ENCODE measurements at regions not wholly inside any gene's neighbourhood (a gene's known extent, or its start where the extent isn't known, plus 50 kb on each side); places are given as distances from the start of the nearest gene placed in this dataset.
"Not testable (repeated sequence)": the region's sequence is repeated elsewhere in the genome, so short reads cannot be mapped to it uniquely, and the experiment has no call there.

DNA sequence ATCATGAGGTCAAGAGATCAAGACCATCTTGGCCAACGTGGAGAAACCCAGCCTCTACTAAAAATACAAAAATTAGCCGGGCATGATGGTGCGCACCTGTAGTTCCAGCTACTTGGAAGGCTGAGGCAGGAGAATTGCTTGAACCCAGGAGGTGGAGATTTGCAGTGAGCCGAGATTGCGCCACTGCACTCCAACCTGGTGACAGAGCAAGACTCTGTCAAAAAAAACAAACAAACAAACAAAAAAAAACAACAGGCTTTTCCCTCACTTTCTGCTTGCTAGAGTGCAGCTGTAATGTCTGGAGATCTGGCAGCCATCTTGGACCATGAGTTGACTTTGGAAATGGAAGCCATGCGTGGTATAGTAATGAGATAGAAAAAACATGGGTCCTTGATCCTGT is 101.1 kb upstream of the SHB start:
- not testable (repeated sequence) for H3K4me1 ChIP-seq (ENCODE audit: control insufficient read depth in 4 of 4, insufficient read depth in 4 of 4, low read length in 3 of 4); H3K36me3 ChIP-seq (ENCODE audit: control insufficient read depth in 4 of 4, insufficient read depth in 3 of 4, low read depth in 1 of 4, low read length in 3 of 4); DNase-seq (ENCODE audit: low spot score); H3K27me3 ChIP-seq (ENCODE audit: control insufficient read depth in 4 of 4, insufficient read depth in 4 of 4, low read length in 3 of 4); H3K27ac ChIP-seq (ENCODE audit: low read depth in 1 of 2, low read length in 2 of 2); H3K9ac ChIP-seq (ENCODE audit: low read depth in 1 of 2, low read length in 2 of 2); H3K4me3 ChIP-seq (ENCODE audit: low read depth in 1 of 3, low read length in 3 of 3)
- peaks cover 3 to 16% (median 6%) of the 10 kb centered on the region in 4 donors for H3K9me3 ChIP-seq (ENCODE audit: control insufficient read depth in 4 of 4, low read length in 3 of 4)
- WGBS, result 95% methylated on average over 6 of the region's 6 CpGs

GRCh38 chr9:38166501-38166900 is 97.5 kb upstream of the SHB start:
- H3K36me3 ChIP-seq (ENCODE audit: control insufficient read depth in 4 of 4, insufficient read depth in 3 of 4, low read depth in 1 of 4, low read length in 3 of 4), result no peaks in the 10 kb centered on the region
- TF ChIP-seq GABPA (IDR thresholded peaks at IDR 0.05 in 1 of 2, conservative IDR thresholded peaks at IDR 0.05 in 1 of 2) (no peak), EGR1 (IDR thresholded peaks at IDR 0.05; ENCODE audit: low read depth in 2 of 2) (no peak), MAX (IDR thresholded peaks at IDR 0.05) (no peak), SP1 (IDR thresholded peaks at IDR 0.05) (no peak), NR2F2 (IDR thresholded peaks at IDR 0.05) (no peak), FOXA1 (IDR thresholded peaks at IDR 0.05) (no peak)
- TF ChIP-seq, protein P1, sequence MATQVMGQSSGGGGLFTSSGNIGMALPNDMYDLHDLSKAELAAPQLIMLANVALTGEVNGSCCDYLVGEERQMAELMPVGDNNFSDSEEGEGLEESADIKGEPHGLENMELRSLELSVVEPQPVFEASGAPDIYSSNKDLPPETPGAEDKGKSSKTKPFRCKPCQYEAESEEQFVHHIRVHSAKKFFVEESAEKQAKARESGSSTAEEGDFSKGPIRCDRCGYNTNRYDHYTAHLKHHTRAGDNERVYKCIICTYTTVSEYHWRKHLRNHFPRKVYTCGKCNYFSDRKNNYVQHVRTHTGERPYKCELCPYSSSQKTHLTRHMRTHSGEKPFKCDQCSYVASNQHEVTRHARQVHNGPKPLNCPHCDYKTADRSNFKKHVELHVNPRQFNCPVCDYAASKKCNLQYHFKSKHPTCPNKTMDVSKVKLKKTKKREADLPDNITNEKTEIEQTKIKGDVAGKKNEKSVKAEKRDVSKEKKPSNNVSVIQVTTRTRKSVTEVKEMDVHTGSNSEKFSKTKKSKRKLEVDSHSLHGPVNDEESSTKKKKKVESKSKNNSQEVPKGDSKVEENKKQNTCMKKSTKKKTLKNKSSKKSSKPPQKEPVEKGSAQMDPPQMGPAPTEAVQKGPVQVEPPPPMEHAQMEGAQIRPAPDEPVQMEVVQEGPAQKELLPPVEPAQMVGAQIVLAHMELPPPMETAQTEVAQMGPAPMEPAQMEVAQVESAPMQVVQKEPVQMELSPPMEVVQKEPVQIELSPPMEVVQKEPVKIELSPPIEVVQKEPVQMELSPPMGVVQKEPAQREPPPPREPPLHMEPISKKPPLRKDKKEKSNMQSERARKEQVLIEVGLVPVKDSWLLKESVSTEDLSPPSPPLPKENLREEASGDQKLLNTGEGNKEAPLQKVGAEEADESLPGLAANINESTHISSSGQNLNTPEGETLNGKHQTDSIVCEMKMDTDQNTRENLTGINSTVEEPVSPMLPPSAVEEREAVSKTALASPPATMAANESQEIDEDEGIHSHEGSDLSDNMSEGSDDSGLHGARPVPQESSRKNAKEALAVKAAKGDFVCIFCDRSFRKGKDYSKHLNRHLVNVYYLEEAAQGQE (IDR thresholded peaks at IDR 0.05), result no peak
- no peak overlapping the region for H3K4me3 ChIP-seq (ENCODE audit: low read depth in 1 of 3, low read length in 3 of 3)
- 93% methylated on average over 5 of the region's 5 CpGs for WGBS
- no peak overlapping the region for H3K27ac ChIP-seq (ENCODE audit: low read depth in 1 of 2, low read length in 2 of 2)
- peaks cover 0 to 4% (median 0%) of the 10 kb centered on the region in 4 donors for H3K4me1 ChIP-seq (ENCODE audit: control insufficient read depth in 4 of 4, insufficient read depth in 4 of 4, low read length in 3 of 4)
- no peak for DNase-seq (ENCODE audit: low spot score)
- H3K9ac ChIP-seq (ENCODE audit: low read depth in 1 of 2, low read length in 2 of 2), result no peak overlapping the region
- H3K27me3 ChIP-seq (ENCODE audit: control insufficient read depth in 4 of 4, insufficient read depth in 4 of 4, low read length in 3 of 4), result no peaks in the 10 kb centered on the region
- H3K9me3 ChIP-seq (ENCODE audit: control insufficient read depth in 4 of 4, low read length in 3 of 4), result peaks cover 2 to 15% (median 6%) of the 10 kb centered on the region in 4 donors

DNA sequence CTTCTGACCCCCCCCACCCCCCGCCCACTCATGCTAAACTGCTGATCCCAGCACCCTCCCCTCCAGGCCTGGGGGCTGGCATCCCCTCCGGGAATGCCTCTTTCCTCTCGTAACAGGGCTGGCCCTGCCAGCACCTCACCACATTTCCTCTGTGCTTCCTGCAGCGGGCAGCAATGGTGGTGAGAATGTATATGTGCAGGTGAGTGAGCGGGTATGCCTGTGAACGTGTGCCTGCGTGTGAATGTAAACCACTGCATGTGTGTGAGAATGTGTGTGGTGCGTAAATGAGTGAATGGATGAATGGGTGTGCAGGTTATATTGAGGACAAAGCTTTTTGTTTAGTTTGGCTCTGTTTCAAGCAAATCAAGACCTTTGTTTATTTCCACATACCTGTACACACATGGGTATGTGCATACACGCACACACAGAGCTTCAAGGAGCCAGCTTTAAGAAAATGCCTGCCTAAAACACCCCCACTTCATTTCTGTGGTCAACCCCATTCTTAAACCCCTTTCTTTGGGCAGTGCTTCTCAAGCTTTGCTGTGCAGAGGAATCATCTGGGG is 95.7 kb upstream of the SHB start:
- Histone ChIP-seq H3K9me3 (ENCODE audit: control insufficient read depth in 4 of 4, low read length in 3 of 4) (peaks cover 0 to under 1% (median 0%) of the 10 kb centered on the region in 4 donors), H3K27ac (ENCODE audit: low read depth in 1 of 2, low read length in 2 of 2) (no peak overlapping the region), H3K36me3 (ENCODE audit: control insufficient read depth in 4 of 4, insufficient read depth in 3 of 4, low read depth in 1 of 4, low read length in 3 of 4) (no peaks in the 10 kb centered on the region), H3K4me1 (ENCODE audit: control insufficient read depth in 4 of 4, insufficient read depth in 4 of 4, low read length in 3 of 4) (peaks cover 0 to 4% (median 0%) of the 10 kb centered on the region in 4 donors), H3K9ac (ENCODE audit: low read depth in 1 of 2, low read length in 2 of 2) (no peak overlapping the region), H3K4me3 (ENCODE audit: low read depth in 1 of 3, low read length in 3 of 3) (no peak overlapping the region), H3K27me3 (ENCODE audit: control insufficient read depth in 4 of 4, insufficient read depth in 4 of 4, low read length in 3 of 4) (no peaks in the 10 kb centered on the region)
- no peak for DNase-seq (ENCODE audit: low spot score)
- 72% methylated on average over 9 of the region's 9 CpGs for WGBS
- no peak for TF ChIP-seq NR2F2 (IDR thresholded peaks at IDR 0.05)
- TF ChIP-seq JUND (IDR thresholded peaks at IDR 0.05), result no peak
- TF ChIP-seq FOXA2 (IDR thresholded peaks at IDR 0.05), result no peak
- TF ChIP-seq, protein P1 (IDR thresholded peaks at IDR 0.05), result no peak

Measured in liver (tissue), 7 donors.